HCT116 (cell line): ENCODE measurements at regions not wholly inside any gene's neighbourhood (a gene's known extent, or its start where the extent isn't known, plus 50 kb on each side); places are given as distances from the start of the nearest gene placed in this dataset.

ENCODE experiments used
- CBX3 ChIP-seq: IDR thresholded peaks from 2 replicates; pipeline ENCODE4 v1.6.1; 2012; ENCODE audit warnings: low read depth
- CEBPB ChIP-seq: IDR thresholded peaks from 2 replicates; pipeline ENCODE4 v1.6.1; 2012; ENCODE audit warnings: low read depth
- EZH2phosphoT487 ChIP-seq: fragments of 200-600 bp; IDR thresholded peaks from 2 replicates; pipeline ENCODE4 v1.6.1; 2018; ENCODE audit warnings: antibody characterized with exemption, borderline replicate concordance
- POLR2A ChIP-seq: IDR thresholded peaks from 2 replicates; pipeline ENCODE4 v1.7.0; 2011; ENCODE audit warnings: borderline replicate concordance; ENCODE audit not compliant: insufficient read depth, insufficient read length; ENCODE audit errors: extremely low read depth
- POLR2AphosphoS5 ChIP-seq: IDR thresholded peaks from 2 replicates; pipeline ENCODE4 v1.6.1; 2011; ENCODE audit warnings: mild to moderate bottlenecking, low read depth, low read length, moderate library complexity
- SP1 ChIP-seq: IDR thresholded peaks from 2 replicates; pipeline ENCODE4 v1.6.1; 2012; ENCODE audit warnings: low read depth
- TCF7L2 ChIP-seq: IDR thresholded peaks from 2 replicates; pipeline ENCODE4 v1.7.0; 2011; ENCODE audit warnings: borderline replicate concordance, inconsistent platforms; ENCODE audit not compliant: insufficient read depth, insufficient read length; ENCODE audit errors: extremely low read depth
- YY1 ChIP-seq: IDR thresholded peaks from 2 replicates; pipeline ENCODE4 v1.6.1; 2011; ENCODE audit warnings: low read length, low read depth, moderate library complexity, mild to moderate bottlenecking; ENCODE audit not compliant: insufficient replicate concordance; ENCODE audit errors: extremely low read depth
- ZFX ChIP-seq: fragments of 450-650 bp; IDR thresholded peaks from 2 replicates; pipeline ENCODE4 v1.6.1; 2017
- ZNF274 ChIP-seq: fragments of 200-500 bp; sonication (Bioruptor generic); IDR thresholded peaks from 2 replicates; pipeline ENCODE4 v1.6.1; 2014; ENCODE audit warnings: mild to moderate bottlenecking, low read depth, low read length, inconsistent platforms
- TF ChIP-seq, protein P1 (sequence below), 3 experiments: fragments of 200-600 bp in 1 of 3; sonication (generic) in 1 of 3; IDR thresholded peaks in 2 of 3; conservative IDR thresholded peaks in 1 of 3; 2 replicates each; pipeline ENCODE4 v1.5.1; 2012 to 2017; ENCODE audit warnings: low read depth in 2 of 3, low read length in 2 of 3, antibody characterized with exemption in 1 of 3, borderline replicate concordance in 1 of 3, control low read depth in 1 of 3, mild to moderate bottlenecking in 1 of 3, mixed read lengths in 1 of 3, mixed run types in 1 of 3, moderate library complexity in 1 of 3; ENCODE audit not compliant: insufficient read depth in 1 of 3
- TF ChIP-seq, protein P2 (sequence below): IDR thresholded peaks from 2 replicates; pipeline ENCODE4 v1.6.1; 2012; ENCODE audit warnings: low read depth
- TF ChIP-seq, protein P3 (sequence below): IDR thresholded peaks from 2 replicates; pipeline ENCODE4 v1.6.1; 2012

DNA sequence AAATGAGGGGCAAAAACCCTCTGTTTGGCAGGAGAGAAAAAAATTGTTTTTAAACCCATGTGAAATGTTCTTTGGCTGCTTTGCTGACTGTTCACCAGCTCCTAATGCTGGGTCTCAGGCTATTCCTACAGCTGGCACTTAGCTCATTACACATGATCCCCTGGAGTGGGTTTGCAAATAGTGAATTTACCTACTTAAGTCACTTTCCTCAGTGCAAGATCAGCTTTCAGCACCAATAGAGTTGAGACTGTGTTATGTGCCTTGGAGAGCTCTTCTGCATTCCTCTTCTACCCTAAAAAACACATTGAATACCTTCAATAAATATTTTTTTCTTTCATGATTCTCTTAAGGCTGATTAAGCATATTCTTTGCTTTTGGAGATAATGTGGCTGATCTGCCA lies 58.4 kb upstream of the PRDM1 start:
- TF ChIP-seq, protein P1, sequence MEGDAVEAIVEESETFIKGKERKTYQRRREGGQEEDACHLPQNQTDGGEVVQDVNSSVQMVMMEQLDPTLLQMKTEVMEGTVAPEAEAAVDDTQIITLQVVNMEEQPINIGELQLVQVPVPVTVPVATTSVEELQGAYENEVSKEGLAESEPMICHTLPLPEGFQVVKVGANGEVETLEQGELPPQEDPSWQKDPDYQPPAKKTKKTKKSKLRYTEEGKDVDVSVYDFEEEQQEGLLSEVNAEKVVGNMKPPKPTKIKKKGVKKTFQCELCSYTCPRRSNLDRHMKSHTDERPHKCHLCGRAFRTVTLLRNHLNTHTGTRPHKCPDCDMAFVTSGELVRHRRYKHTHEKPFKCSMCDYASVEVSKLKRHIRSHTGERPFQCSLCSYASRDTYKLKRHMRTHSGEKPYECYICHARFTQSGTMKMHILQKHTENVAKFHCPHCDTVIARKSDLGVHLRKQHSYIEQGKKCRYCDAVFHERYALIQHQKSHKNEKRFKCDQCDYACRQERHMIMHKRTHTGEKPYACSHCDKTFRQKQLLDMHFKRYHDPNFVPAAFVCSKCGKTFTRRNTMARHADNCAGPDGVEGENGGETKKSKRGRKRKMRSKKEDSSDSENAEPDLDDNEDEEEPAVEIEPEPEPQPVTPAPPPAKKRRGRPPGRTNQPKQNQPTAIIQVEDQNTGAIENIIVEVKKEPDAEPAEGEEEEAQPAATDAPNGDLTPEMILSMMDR (IDR thresholded peaks at IDR 0.05 in 2 of 3, conservative IDR thresholded peaks at IDR 0.05 in 1 of 3; ENCODE audit: borderline replicate concordance in 1 of 3, insufficient read depth in 1 of 3, low read depth in 2 of 3, low read length in 2 of 3): no peak
- TF ChIP-seq SP1 (no peak), CEBPB (no peak), YY1 (no peak), CBX3 (no peak), TCF7L2 (no peak), EZH2phosphoT487 (no peak), POLR2A (no peak), ZNF274 (no peak), POLR2AphosphoS5 (no peak), ZFX (no peak)
- TF ChIP-seq, protein P2, sequence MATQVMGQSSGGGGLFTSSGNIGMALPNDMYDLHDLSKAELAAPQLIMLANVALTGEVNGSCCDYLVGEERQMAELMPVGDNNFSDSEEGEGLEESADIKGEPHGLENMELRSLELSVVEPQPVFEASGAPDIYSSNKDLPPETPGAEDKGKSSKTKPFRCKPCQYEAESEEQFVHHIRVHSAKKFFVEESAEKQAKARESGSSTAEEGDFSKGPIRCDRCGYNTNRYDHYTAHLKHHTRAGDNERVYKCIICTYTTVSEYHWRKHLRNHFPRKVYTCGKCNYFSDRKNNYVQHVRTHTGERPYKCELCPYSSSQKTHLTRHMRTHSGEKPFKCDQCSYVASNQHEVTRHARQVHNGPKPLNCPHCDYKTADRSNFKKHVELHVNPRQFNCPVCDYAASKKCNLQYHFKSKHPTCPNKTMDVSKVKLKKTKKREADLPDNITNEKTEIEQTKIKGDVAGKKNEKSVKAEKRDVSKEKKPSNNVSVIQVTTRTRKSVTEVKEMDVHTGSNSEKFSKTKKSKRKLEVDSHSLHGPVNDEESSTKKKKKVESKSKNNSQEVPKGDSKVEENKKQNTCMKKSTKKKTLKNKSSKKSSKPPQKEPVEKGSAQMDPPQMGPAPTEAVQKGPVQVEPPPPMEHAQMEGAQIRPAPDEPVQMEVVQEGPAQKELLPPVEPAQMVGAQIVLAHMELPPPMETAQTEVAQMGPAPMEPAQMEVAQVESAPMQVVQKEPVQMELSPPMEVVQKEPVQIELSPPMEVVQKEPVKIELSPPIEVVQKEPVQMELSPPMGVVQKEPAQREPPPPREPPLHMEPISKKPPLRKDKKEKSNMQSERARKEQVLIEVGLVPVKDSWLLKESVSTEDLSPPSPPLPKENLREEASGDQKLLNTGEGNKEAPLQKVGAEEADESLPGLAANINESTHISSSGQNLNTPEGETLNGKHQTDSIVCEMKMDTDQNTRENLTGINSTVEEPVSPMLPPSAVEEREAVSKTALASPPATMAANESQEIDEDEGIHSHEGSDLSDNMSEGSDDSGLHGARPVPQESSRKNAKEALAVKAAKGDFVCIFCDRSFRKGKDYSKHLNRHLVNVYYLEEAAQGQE: no peak
- TF ChIP-seq, protein P3, sequence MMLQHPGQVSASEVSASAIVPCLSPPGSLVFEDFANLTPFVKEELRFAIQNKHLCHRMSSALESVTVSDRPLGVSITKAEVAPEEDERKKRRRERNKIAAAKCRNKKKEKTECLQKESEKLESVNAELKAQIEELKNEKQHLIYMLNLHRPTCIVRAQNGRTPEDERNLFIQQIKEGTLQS: no peak
